ENCODE measurements at regions not wholly inside any gene's neighbourhood (a gene's known extent, or its start where the extent isn't known, plus 50 kb on each side); places are given as distances from the start of the nearest gene placed in this dataset.
"Not testable (repeated sequence)": the region's sequence is repeated elsewhere in the genome, so short reads cannot be mapped to it uniquely, and the experiment has no call there.

DNA sequence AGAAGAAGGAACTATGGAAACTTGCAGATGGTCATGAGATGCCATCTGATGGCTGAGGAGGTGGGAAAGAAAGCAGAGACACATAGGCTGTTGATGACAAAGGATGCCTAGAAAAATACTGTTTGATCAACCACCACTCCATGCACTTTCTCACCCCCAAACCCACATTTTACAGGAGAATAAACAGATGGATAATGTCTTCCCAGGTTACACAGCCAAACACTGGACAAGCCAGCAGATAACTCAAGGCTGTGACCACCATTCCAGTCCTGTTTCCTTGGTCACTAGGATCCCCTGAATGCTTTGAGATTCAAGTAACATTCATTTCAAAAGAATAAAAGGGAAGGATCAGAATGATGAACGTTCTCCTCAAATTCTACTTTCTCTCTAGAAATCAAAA is 733.0 kb upstream of the SOX11 start:
- DNase-seq, result no peak

DNA sequence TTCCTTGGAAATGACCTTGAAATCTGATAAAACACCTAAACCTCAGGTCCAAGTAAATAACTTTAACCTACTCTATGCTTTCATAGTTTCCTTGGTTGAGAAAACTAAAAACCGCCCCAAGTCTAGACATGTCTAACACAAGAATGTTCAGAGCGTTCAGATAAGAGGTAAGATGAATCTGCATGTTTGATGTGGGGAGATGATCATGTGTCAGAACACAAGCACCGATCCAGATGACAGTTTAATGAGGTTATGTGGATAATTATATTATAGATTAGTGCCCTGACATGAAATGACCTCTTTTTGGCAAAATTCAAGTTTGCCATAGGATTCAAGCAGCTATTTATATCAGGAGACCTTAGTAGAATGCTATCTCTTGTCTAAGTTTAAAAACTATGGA is 729.8 kb upstream of the SOX11 start:
- DNase-seq, result no peak

DNA sequence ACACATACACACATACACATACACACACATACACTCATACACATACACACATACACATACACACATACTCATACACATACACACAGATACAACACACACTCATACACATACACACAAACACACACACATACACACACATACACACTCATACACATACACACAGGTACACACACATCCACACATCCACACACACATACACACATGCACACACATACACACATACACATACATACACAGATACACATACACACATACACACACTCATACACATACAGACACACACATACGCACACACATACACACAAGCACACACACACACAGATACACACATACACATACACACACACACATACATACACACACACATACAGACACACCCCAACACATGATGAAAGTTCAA is 729.1 kb upstream of the SOX11 start:
- DNase-seq, result no peak

DNA sequence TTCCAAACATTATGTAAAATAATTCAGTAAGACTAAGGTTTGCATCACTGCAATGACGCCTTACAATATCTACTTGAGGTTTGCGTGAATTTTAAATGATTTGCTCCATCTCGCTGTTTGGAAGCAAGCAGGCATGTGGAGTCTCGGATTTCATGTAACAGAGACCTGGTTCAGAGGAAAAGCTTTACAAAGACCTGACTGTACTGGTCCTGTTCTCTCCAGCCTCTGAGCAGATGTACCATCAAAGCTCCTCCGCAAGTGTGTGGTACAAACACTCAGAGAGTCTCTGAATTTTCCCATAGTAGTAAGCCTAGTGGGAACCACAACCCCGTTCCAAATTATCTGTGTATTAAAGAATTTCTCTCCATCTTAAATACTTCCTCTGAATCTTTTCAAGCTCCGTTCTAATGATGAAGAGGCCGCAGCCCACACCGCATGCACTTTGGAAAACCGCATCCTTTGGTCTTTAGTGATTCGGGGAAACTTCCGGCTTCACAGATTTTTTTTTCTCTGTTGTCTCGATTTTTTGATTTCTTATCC is 728.1 kb upstream of the SOX11 start:
- DNase-seq, result no peak

DNA sequence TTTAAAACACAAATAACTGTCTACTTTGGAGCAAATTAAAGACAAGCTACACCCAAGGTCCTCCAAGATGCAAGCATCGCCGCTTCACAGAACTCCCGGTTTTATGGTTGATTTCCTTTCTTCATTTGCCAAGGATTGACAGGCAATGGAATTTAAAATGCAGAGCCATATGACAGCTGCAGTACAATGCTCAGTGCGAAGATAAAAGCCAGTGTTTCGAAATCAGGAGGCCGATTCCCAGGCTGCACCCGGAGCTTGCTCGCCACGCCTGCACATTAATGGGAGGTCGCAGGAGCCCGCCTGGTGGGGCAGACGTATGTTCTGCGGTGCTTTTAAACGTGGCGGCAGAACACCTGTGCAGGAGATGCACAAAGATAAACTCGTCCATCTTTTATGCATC is 727.6 kb upstream of the SOX11 start:
- no peak for DNase-seq

DNA sequence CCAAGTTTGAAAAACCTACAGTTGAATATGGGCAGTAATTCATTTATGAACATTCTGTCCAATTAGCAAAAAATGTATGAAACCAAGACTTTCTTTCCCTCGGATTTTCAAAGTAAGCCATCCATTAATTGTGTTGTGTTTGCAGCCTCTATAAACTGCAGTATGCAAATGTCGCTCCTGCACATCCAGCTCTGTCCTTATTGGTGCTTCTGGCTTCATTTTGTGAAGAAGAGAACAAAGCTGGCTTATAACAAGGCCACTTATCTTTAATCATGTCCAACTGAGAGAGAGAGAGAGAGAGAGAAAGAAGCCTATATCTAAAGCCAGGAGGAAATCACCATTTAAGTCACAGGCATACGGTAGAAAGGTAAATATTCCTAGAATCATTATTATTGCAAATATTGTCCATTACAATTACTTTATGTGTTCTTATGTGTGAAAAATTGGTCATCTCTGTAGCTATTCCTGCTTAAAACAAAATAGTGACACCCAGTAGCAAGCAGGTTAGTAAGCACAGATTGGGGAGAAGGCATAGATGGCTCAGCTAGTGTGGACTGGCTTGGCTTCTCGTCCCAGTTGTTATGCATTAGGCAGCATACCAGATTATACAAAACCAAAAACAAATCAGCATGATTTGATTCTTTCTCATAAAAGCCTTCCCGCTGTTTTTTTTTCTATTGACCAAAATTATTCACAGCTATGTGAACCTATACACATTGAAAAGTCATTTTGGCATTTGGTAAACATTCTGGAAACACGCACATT is 726.4 kb upstream of the SOX11 start:
- DNase-seq, result no peak

DNA sequence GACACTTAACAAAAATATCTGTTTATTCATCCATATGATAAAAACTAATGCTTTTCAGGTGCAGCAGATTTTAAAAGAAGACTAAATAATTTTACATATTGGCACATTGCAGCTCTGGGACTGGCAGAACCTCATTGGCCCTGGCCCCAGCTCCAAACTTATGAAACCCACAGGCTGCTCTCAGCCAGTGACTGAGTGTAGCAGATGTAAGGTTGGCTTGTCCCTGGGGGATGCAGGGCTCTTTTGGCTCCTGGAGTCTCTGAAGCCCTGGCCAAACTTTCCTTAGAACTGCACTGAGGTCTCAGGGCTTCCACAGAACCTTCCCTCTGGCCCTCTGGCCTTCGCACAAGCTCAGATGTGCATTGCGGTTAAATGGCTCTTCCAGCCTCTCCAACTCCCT is 725.0 kb upstream of the SOX11 start:
- DNase-seq, result no peak

DNA sequence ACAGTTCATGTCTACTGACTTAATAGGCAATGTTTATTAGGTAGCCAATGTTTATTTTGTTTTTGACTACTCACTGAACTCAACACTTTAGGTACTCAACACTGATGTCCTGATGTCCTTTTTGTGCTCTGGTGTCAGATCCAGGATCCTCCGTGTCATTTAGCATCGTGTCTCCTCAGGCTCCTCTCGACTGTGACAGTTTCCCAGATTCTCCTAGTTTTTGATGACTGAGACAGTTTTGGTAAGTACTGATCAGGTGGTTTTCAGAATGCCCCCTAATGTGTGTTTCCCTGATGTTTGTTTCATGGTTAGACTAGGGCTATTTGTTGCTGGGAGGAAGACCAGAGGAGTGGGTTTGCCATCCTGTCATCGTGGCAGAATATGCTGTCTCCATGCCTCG is 719.7 kb upstream of the SOX11 start:
- no peak for DNase-seq

DNA sequence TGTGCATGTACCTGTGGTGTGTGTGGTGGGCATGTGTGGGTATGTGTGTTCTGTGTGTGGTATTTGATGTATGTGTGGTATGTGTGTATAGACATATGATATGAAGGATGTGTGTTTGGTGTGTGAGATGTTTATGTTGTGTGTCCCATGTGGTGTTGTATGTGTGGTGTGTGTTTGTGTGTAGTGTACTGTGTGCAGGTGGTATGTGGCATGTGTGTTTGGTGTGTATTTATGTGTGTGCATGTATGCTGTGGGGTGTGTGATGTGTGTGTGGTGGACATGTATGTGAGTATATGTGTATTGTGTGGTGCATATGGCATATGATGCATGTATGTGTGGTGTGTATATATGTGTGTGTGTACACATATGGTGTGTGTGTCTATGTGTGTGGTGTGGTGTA is 718.8 kb upstream of the SOX11 start:
- no peak for DNase-seq

DNA sequence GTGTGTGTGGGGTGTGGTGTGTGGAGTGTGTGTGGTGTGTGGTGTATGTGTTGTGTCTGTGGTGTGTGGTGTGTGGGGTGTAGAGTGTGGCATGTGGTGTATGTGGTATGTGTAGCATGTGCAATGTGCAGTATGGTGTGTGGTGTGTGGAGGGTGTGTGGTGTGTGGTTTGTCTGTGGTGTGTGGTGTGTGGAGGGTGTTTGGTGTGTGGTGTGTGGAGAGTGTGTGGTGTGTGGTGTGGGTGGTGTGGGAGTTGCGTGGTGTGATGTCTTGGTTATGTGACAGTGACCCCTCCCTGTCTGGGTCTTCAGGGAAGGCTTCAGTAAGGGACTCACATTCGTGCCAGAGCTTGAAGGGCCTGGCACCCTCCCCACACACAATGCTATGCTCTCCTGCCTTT is 718.2 kb upstream of the SOX11 start:
- DNase-seq, result no peak

DNA sequence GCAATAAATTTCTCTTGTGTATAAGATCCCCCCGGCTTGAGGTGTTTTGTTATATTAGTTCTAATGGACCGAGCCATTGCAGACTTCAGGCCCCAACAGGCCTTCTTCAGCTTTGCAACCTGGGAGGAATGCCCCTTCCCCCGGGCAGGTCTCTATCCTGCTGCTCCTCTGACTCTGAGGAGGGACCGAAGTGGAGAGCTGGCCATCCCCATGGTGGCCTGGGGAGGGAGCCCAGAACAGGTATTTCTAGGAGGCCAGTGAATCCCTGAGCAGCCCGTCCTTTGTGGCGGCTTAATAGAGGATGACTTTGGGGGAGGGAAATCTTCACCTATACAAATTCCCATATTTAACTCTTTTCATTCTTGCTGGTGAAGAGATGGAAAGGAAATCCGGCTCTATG is 715.8 kb upstream of the SOX11 start:
- no peak for DNase-seq

DNA sequence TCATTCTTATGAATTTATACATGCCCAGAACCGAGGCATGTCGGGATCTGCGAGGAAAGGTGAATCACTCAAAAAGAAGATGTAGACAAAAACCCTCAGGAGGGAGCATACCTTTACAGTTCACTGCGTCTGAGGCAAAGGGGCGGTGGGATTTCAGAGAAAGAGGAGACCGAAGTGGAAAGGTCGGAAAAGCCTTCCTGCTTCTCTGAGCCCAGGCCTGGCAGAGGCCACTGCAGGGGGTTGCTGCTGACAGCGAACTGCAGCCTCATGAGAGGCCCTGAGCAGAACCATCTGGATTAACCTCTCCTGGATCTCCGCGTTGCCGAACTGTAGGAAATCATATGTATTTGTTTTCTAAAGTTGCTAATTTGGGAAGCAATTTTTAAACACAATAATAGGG is 713.1 kb upstream of the SOX11 start:
- DNase-seq, result no peak

DNA sequence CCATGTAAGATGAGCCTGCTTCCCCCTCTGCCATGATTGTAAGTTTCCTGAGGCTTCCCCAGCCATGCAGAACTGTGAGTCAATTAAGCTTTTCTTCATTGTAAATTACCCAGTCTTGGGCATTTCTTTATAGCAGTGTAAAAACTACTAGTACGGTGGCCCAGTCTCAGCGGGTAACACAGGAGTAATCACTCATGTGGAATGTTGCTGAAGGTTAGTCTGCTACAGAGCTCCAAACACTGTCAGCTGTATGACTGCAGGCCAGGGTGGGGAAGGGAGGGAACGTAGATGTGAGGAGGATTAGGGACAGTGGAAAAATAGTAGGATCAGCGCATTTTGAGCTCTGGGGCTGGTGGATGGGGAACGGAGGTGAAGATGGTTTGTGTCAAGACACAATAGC is 711.2 kb upstream of the SOX11 start:
- DNase-seq, result no peak

DNA sequence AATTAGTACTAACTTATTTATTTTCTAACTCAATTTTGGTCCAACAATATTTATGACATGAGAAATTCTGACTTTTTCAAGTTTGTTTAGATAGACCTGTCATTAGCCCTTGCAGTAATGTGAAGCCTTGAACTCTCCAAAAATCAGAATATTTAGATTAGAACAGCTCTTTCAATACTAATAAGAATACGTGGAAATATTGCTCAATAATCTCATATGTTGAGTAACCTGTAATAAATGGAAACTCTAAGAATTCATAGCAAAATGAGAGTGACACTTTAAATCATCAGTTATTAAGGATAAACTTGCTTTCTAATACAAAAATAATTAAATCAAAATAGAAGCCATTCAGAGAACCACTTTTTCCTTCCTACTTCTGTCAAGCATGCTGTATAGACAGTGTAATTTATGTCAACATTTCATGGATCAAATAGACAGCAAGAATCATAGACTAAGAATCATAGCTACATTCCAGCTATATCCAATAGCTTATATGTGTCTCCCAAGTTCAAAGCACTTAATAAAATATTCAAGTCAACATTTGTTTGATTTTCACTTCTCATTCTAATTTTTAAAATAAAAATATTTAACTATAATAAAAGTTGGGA is 710.3 kb upstream of the SOX11 start:
- no peak for DNase-seq

DNA sequence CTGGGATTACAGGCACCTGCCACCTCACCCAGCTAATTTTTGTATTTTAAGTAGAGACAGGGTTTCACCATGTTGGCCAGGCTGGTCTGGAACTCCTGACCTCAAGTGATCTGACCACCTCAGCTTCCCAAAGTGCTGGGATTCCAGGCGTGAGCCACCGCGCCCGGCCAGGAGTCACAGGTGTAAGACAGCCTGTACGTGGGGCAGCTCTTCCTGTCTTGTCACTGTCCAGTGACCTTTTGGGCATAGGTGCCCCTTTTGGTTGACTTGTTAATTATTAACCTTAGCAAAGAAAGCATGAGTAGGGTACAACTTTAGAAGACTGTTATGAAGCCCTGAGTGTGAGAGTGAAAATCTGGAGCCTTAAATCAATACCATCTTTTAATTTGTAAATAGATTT is 703.7 kb upstream of the SOX11 start:
- not testable (repeated sequence) for DNase-seq

DNA sequence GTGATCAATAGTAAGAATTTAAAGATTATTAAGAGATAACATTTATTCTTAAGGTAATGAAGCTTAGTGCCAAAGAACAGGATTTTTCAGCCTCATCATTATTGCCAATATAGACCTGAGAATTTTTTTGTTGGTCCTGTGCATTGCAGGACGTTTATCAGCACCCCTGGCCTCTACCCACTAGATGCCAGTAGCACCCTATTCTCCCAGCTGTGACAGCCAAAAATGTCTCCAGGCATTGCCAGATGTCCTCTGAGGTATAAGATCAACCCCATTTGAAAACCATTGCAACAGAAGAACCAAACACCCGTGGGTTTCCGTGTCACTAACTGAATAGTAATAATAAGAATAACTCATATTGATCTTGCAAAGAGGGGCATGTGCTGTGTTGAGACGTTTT is 700.0 kb upstream of the SOX11 start:
- no peak for DNase-seq

DNA sequence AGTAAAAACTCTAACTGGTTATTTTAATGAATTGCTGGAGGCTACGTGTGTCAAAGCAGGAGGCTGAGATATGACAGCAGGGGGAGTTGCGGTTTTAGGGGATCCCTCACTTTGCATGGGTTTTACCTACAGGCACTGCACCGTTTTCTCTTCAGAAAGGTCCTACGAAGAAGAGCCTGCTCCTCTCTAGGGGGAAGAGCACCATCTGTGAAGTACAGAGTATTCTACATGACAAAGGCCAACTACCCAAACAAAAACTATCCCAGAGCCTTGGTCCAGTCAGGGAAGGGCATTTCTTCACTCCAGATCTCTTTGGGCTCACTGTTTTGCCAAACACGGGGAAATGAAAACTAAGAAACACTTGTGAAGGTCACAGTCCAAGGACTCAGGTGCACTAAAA is 696.7 kb upstream of the SOX11 start:
- no peak for DNase-seq

DNA sequence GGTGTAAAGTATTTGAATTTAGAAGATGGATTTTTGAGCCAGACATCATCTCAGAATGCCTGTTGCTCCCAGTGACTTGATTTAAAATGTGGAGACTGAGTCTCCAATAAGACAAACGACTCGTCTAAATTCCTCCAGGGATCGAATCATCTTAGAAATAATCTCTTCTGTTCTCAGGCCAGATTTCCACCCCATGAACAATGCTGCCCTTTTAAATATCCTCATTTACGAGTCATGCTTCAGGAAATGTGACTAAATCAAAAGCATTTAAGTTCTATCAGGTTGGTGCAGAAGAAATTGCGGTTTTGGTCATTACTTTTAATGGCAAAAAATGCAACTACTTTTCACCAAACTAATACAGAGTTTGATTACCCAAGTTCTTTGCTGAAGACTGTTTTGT is 684.6 kb upstream of the SOX11 start:
- DNase-seq, result no peak

DNA sequence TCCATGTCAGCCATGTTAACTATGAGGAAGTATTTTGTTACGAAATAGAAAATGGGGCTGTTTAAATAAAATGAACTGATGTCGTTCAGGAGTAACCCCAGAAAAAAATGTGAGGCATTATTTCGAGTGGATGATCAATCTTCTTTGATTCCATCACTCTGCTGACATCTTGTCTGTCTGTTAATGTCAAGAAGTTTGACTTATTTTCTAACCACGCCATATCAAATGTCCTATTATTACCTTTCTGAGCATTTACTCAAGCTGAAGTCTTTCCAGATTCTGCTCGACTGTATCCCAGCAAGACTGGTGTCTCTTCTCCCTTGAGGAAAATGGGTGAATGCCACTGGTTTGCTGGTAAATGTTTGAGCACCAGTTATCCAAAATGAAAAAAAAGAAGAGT is 672.9 kb upstream of the SOX11 start:
- DNase-seq, result no peak

DNA sequence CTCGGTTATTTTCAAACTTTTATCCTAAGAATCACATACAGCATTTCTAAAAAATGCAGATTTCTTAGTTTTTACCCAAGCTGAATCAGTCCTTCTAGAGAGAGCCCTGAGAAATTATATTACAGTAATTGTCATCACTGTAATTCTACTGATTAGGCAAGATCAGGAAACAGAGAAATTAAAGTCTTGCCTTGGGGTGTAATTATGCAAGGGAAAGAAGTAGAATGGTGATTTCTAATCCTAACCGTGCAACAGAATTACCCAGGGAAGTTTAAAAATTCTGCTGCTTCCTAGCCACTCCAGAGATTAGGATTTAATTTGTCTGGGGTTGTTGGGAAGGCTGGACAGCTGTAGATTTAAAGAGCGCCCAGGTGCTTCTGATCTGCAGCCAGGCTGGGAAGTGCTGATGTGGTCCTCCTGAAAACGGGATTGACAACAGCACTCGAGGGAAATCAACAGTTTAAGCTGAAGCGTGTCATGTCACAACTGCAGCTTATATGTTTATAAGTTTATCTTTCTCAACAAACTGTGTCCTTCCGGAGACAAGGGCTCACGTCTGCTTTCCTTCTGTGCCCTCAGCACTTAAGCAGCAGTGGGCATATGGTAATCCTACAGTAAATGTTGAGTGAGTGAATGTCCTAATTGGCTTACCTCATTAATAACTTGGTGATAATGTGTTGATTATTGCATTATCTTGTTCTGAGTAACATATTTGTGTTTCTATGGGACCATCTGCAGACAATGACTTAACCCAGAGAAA is 671.9 kb upstream of the SOX11 start:
- no peak for DNase-seq

DNA sequence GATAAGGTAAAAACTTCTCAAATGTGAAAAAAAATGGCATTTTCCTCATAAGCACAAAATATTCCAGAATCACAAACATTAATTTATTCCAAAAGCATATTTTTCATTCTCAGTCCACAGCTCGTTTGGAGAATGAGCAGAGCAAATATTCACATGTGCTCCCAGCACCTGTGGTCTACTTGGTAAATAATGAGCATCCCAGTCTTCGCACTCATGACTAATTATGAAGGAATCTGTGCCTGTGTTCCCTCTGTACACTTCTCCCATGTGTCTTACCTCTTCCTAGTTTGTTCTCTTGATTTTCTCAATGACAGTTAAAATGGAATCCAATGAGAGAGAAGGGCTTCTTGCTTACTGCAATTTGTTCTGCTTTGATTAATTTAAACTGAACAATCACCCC is 671.0 kb upstream of the SOX11 start:
- no peak for DNase-seq

DNA sequence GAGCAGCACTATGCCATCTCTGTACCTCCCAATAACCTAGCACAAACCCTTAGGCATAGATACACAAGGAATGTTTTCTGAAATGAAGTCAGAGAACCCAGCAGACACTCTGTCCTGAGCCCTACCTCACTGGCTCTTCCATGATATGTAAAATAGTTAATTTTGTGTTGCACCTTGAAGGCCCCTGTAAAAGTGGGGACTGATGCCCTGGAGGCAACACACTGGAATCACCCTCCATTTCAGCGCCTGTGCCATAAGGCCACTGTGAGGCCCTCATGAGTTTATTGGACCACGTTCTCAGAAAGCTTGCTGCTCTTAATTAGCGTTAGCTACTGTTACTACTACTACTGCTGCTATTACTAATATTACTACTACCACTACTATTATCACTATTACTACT is 670.1 kb upstream of the SOX11 start:
- no peak for DNase-seq

DNA sequence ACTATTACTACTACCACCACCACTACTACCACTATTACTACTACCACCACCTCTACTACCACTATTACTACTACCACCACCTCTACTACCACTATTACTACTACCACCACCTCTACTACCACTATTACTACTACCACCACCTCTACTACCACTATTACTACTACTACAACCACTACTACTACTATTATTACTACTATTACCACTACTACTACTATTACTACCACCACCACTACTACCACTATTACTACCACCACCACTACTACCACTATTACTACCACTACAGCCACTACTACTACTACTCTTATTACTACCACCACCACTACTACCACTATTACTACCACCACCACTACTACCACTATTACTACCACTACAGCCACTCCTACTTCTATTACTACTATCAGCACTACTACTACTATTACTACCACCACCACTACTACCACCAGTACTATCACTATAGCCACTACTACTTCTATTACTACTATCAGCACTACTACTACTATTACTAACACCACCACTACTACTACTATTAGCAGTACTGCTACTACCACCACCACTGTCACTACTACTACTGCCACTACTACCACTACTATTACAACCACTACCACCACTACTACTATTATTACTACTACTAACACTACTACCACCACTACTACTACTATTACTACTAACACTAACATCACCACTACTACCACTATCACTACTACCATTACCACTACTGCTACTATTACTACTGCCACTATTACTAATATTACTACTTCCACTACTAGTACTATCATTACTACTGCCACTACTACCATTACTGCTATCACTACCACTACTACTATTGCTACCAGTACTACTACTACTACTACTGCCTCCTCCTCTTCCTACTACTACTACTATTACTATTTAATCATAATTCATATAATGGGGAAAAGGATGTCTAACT is 669.2 kb upstream of the SOX11 start:
- DNase-seq, result not testable (repeated sequence)

All from activated CD4-positive, CD25-positive, alpha-beta regulatory T cell treated with anti-CD3 and anti-CD28 coated beads, Interleukin-2, amount 50 U/mL, for 72 hours (primary cell).